OCI-LY1 (cell line): ENCODE measurements at regions not wholly inside any gene's neighbourhood (a gene's known extent, or its start where the extent isn't known, plus 50 kb on each side); places are given as distances from the start of the nearest gene placed in this dataset.

Experiments used
- H2AFZ ChIP-seq: fragments of 200-600 bp; sonication (generic), shearing (Covaris generic); 2 replicates; pipeline ENCODE4 v1.6.0; 2014; ENCODE audit warnings: antibody characterized with exemption, mild to moderate bottlenecking, low read length
- H3F3A ChIP-seq: fragments of 200-600 bp; sonication (generic), shearing (Covaris generic); 2 replicates; pipeline ENCODE4 v1.6.0; 2014; ENCODE audit warnings: mild to moderate bottlenecking, antibody characterized with exemption, low read length, moderate library complexity; ENCODE audit not compliant: insufficient read depth
- H3K27ac ChIP-seq: fragments of 200-600 bp; sonication (generic); 2 replicates; pipeline ENCODE4 v1.5.1; 2014; ENCODE audit warnings: low read length, mixed run types, mild to moderate bottlenecking, low read depth; ENCODE audit not compliant: poor library complexity, severe bottlenecking
- H3K27me3 ChIP-seq: fragments of 200-600 bp; sonication (generic); 2 replicates; pipeline ENCODE4 v1.6.0; 2014; ENCODE audit warnings: antibody characterized with exemption, mild to moderate bottlenecking, low read length, moderate library complexity; ENCODE audit not compliant: insufficient read depth
- H3K36me3 ChIP-seq: fragments of 200-600 bp; sonication (generic); 2 replicates; pipeline ENCODE4 v1.6.1; 2014; ENCODE audit warnings: mild to moderate bottlenecking, antibody characterized with exemption, low read length, moderate library complexity, mixed read lengths; ENCODE audit not compliant: insufficient read depth
- H3K4me1 ChIP-seq: fragments of 200-600 bp; sonication (generic); 2 replicates; pipeline ENCODE4 v1.5.1; 2014; ENCODE audit warnings: mild to moderate bottlenecking, low read length, moderate library complexity; ENCODE audit not compliant: insufficient read depth, severe bottlenecking
- H3K4me2 ChIP-seq: fragments of 200-600 bp; sonication (generic), shearing (Covaris generic); 2 replicates; pipeline ENCODE4 v1.6.1; 2014; ENCODE audit warnings: low read length
- H3K4me3 ChIP-seq: fragments of 200-600 bp; sonication (generic); 2 replicates; pipeline ENCODE4 v1.5.1; 2014; ENCODE audit warnings: low read length, low read depth, mild to moderate bottlenecking, mixed read lengths; ENCODE audit not compliant: poor library complexity, severe bottlenecking
- H3K79me2 ChIP-seq: fragments of 200-600 bp; shearing (Covaris generic); 2 replicates; pipeline ENCODE4 v1.6.1; 2016; ENCODE audit warnings: mixed run types, low read length, mixed read lengths; ENCODE audit not compliant: insufficient read depth
- H3K9ac ChIP-seq: fragments of 200-600 bp; sonication (generic), shearing (Covaris generic); 2 replicates; pipeline ENCODE4 v1.6.1; 2014; ENCODE audit warnings: mild to moderate bottlenecking, low read length, mixed read lengths
- H3K9me2 ChIP-seq: fragments of 200-600 bp; sonication (generic), shearing (Covaris generic); 2 replicates; pipeline ENCODE4 v1.6.1; 2014; ENCODE audit warnings: low read depth, mild to moderate bottlenecking, low read length, mixed read lengths
- H3K9me3 ChIP-seq: fragments of 200-600 bp; shearing (Covaris generic); 2 replicates; pipeline ENCODE4 v1.6.1; 2014; ENCODE audit warnings: low read length, mixed read lengths
- H4K20me1 ChIP-seq: fragments of 200-600 bp; sonication (generic), shearing (Covaris generic); 2 replicates; pipeline ENCODE4 v1.6.0; 2016; ENCODE audit warnings: mild to moderate bottlenecking, low read length; ENCODE audit not compliant: insufficient read depth
- EZH2 ChIP-seq: fragments of 200-600 bp; sonication (generic), shearing (Covaris generic); IDR thresholded peaks from 2 replicates; pipeline ENCODE4 v1.8.0; 2017; ENCODE audit warnings: borderline replicate concordance, mixed run types, mild to moderate bottlenecking, antibody characterized with exemption, low read length, moderate library complexity, mixed read lengths
- TF ChIP-seq, protein P1 (sequence below): fragments of 200-600 bp; sonication (generic), shearing (Covaris generic); IDR thresholded peaks from 2 replicates; pipeline ENCODE4 v1.5.1; 2017; ENCODE audit warnings: mild to moderate bottlenecking, antibody characterized with exemption, low read length, moderate library complexity, mixed read lengths

DNA sequence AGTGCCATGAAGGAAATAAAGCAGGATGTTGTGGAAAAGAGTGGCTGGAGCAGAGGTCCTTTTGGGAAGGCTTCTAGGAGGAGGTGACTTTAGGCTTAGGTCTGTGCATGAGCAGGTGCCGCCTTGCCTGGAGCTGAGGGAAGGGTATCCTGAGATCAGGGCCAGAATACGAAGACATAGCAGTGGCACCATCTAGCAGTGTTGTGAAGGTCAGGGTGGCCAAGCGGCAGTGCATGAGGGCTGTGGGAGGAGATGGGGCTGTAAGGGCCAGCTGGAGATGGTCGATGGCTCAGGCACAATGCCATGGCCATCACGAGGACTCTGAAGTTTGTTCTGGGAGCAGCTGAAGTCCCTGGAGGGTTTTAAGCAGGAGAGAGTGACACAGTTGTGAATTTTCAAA, 219.5 kb downstream of the PTPRU start:
- H3K4me1 ChIP-seq, result no peaks in the 10 kb centered on the region
- no peak overlapping the region for H3K4me3 ChIP-seq
- no peaks in the 10 kb centered on the region for H3K79me2 ChIP-seq
- TF ChIP-seq, protein P1, sequence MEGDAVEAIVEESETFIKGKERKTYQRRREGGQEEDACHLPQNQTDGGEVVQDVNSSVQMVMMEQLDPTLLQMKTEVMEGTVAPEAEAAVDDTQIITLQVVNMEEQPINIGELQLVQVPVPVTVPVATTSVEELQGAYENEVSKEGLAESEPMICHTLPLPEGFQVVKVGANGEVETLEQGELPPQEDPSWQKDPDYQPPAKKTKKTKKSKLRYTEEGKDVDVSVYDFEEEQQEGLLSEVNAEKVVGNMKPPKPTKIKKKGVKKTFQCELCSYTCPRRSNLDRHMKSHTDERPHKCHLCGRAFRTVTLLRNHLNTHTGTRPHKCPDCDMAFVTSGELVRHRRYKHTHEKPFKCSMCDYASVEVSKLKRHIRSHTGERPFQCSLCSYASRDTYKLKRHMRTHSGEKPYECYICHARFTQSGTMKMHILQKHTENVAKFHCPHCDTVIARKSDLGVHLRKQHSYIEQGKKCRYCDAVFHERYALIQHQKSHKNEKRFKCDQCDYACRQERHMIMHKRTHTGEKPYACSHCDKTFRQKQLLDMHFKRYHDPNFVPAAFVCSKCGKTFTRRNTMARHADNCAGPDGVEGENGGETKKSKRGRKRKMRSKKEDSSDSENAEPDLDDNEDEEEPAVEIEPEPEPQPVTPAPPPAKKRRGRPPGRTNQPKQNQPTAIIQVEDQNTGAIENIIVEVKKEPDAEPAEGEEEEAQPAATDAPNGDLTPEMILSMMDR, result no peak
- TF ChIP-seq EZH2, result no peak
- H3K9me3 ChIP-seq, result no peaks in the 10 kb centered on the region
- no peaks in the 10 kb centered on the region; the same call in 1 of the 2 replicates for H3K27me3 ChIP-seq
- H3K27ac ChIP-seq, result no peak overlapping the region
- no peaks in the 10 kb centered on the region for H3K9me2 ChIP-seq
- H2AFZ ChIP-seq, result no peak overlapping the region
- no peaks in the 10 kb centered on the region for H4K20me1 ChIP-seq
- no peak overlapping the region for H3K4me2 ChIP-seq
- H3K9ac ChIP-seq, result no peak overlapping the region
- no peaks in the 10 kb centered on the region for H3F3A ChIP-seq
- H3K36me3 ChIP-seq, result no peaks in the 10 kb centered on the region

DNA sequence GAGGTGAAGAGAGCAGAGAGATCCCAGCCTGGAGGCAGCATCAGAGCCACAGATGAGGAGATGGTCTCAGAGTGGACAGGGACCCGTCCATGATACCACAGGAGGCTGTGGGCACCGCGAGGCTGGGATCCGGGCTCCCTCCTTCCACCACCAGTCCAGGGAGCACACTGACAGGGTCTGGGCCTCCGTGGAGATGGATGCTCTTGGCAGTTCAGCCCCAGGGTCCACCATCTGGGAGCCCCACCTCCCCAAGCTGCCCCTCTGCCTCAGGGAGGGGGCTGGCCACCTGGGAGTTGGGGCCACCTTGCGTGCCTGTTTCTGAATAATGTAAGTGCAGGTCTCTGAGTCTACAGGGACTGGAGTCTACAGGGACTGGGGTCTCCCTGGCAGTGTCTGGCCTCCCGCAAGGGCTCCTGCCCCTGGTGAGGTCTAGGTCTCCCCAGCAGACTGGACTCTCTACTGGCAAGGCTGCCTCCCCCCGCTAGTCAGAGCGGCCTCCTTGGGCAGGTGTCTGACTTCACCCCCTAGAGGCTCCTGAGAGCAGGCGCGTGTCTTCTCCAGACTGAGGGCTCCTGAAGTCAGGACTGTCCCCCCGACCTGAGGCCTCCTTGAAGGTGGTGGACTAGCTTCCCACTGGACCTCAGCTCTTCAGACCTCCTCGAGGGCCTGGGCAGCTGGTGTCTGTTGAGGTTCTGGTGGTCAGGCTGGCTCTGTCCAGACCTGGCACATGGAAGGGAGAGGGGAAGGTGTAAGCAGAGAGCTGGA, 218.5 kb downstream of the PTPRU start:
- no peaks in the 10 kb centered on the region for H3K4me1 ChIP-seq
- H3K27ac ChIP-seq, result no peak overlapping the region
- no peaks in the 10 kb centered on the region; the same call in 1 of the 2 replicates for H3K27me3 ChIP-seq
- no peak overlapping the region for H2AFZ ChIP-seq
- no peak overlapping the region for H3K9ac ChIP-seq
- no peaks in the 10 kb centered on the region for H3K9me2 ChIP-seq
- H3K79me2 ChIP-seq, result no peaks in the 10 kb centered on the region
- H3K4me2 ChIP-seq, result no peak overlapping the region
- H4K20me1 ChIP-seq, result no peaks in the 10 kb centered on the region
- H3K9me3 ChIP-seq, result no peaks in the 10 kb centered on the region
- no peaks in the 10 kb centered on the region for H3K36me3 ChIP-seq
- TF ChIP-seq, protein P1, result no peak
- TF ChIP-seq EZH2, result no peak
- no peak overlapping the region for H3K4me3 ChIP-seq
- no peaks in the 10 kb centered on the region for H3F3A ChIP-seq

DNA sequence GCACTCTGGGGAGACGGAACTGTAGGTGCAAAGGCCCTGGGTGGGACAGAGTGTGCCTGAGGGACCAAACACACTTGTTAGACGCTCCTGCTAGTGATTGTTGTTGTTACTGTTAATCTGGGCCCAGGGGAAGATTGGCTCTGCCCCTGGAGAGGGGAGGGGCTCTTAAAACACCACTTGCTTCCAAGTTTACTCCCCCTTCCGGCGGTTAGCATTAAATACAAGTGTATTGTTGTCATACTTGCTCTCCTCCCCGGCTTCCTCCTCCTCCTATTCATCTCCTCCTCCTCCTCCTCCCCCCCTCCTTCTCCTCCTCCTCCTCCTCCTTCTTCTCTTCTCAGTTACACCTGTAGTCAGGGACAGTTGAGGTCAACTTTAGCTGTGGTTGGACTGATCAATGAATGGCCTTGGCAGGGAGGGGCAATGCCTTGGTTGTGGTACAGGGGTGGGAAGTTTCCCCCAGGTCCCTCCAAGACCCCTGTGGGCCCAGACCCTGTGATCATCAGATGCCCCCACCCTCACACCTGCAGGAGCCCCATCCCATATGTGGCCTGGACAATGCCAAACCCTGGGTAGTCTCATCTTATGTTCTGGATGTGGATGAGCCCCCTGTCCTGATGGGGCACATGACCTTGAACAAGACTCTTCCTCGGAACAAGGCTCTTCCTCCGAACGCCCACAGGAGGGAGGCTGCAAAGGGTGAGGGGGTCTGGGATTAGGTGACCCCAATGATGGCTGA, 217.3 kb downstream of the PTPRU start:
- no peak overlapping the region for H3K4me3 ChIP-seq
- H3K36me3 ChIP-seq, result no peaks in the 10 kb centered on the region
- TF ChIP-seq EZH2, result no peak
- TF ChIP-seq, protein P1, result peak; percentile 37
- H3K27ac ChIP-seq, result no peak overlapping the region
- H2AFZ ChIP-seq, result no peak overlapping the region
- H3F3A ChIP-seq, result no peaks in the 10 kb centered on the region
- no peaks in the 10 kb centered on the region for H3K4me1 ChIP-seq
- H3K9me2 ChIP-seq, result no peaks in the 10 kb centered on the region
- H4K20me1 ChIP-seq, result no peaks in the 10 kb centered on the region
- H3K27me3 ChIP-seq, result no peaks in the 10 kb centered on the region; the same call in 1 of the 2 replicates
- H3K9me3 ChIP-seq, result no peaks in the 10 kb centered on the region
- no peaks in the 10 kb centered on the region for H3K79me2 ChIP-seq
- no peak overlapping the region for H3K9ac ChIP-seq
- H3K4me2 ChIP-seq, result no peak overlapping the region
